ENCODE measurements at regions not wholly inside any gene's neighbourhood (a gene's known extent, or its start where the extent isn't known, plus 50 kb on each side); places are given as distances from the start of the nearest gene placed in this dataset.

GRCh38 chr10:104505521-104506042 lies 135.5 kb upstream of the SORCS3 start:
- FAIRE-seq (no peak), DNase-seq (ENCODE audit: insufficient read length, low spot score) (no peak)
- TF ChIP-seq POLR2AphosphoS5 (IDR thresholded peaks at IDR 0.05; ENCODE audit: low read depth, low read length) = no peak
- no peak for TF ChIP-seq TAF1 (IDR thresholded peaks at IDR 0.05; ENCODE audit: low read depth, low read length)
- TF ChIP-seq POLR2A (IDR thresholded peaks at IDR 0.05; ENCODE audit: low read depth, low read length) = no peak
- TF ChIP-seq POU2F2 (IDR thresholded peaks at IDR 0.05; ENCODE audit: low read depth, low read length) = no peak
- no peak for TF ChIP-seq SPI1 (IDR thresholded peaks at IDR 0.05; ENCODE audit: low read depth, low read length)
- no peak for TF ChIP-seq PAX5 (IDR thresholded peaks at IDR 0.05; ENCODE audit: insufficient read depth, low read length, severe bottlenecking)

GRCh38 chr10:104509981-104510380 lies 131.1 kb upstream of the SORCS3 start:
- no peak for FAIRE-seq
- TF ChIP-seq PAX5 (IDR thresholded peaks at IDR 0.05; ENCODE audit: insufficient read depth, low read length, severe bottlenecking) (no peak), POU2F2 (IDR thresholded peaks at IDR 0.05; ENCODE audit: low read depth, low read length) (no peak), POLR2A (IDR thresholded peaks at IDR 0.05; ENCODE audit: low read depth, low read length) (no peak), SPI1 (IDR thresholded peaks at IDR 0.05; ENCODE audit: low read depth, low read length) (no peak), POLR2AphosphoS5 (IDR thresholded peaks at IDR 0.05; ENCODE audit: low read depth, low read length) (no peak), TAF1 (IDR thresholded peaks at IDR 0.05; ENCODE audit: low read depth, low read length) (no peak)
- DNase-seq (ENCODE audit: insufficient read length, low spot score) = no peak

- DNase-seq (ENCODE audit: insufficient read length, low spot score) (no peak), FAIRE-seq (no peak)
- TF ChIP-seq PAX5 (IDR thresholded peaks at IDR 0.05; ENCODE audit: insufficient read depth, low read length, severe bottlenecking) (no peak), TAF1 (IDR thresholded peaks at IDR 0.05; ENCODE audit: low read depth, low read length) (no peak), POU2F2 (IDR thresholded peaks at IDR 0.05; ENCODE audit: low read depth, low read length) (no peak), POLR2AphosphoS5 (IDR thresholded peaks at IDR 0.05; ENCODE audit: low read depth, low read length) (no peak), POLR2A (IDR thresholded peaks at IDR 0.05; ENCODE audit: low read depth, low read length) (no peak), SPI1 (IDR thresholded peaks at IDR 0.05; ENCODE audit: low read depth, low read length) (no peak)
Observed at GRCh38 chr10:104510644-104511043, 130.4 kb upstream of the SORCS3 start.

- FAIRE-seq (no peak), DNase-seq (ENCODE audit: insufficient read length, low spot score) (no peak)
- TF ChIP-seq SPI1 (IDR thresholded peaks at IDR 0.05; ENCODE audit: low read depth, low read length) = no peak
- no peak for TF ChIP-seq POLR2A (IDR thresholded peaks at IDR 0.05; ENCODE audit: low read depth, low read length)
- no peak for TF ChIP-seq TAF1 (IDR thresholded peaks at IDR 0.05; ENCODE audit: low read depth, low read length)
- no peak for TF ChIP-seq POU2F2 (IDR thresholded peaks at IDR 0.05; ENCODE audit: low read depth, low read length)
- TF ChIP-seq PAX5 (IDR thresholded peaks at IDR 0.05; ENCODE audit: insufficient read depth, low read length, severe bottlenecking) = no peak
- no peak for TF ChIP-seq POLR2AphosphoS5 (IDR thresholded peaks at IDR 0.05; ENCODE audit: low read depth, low read length)
Observed at GRCh38 chr10:104512800-104513199, 128.3 kb upstream of the SORCS3 start.

GRCh38 chr10:104515678-104516199 lies 125.4 kb upstream of the SORCS3 start:
- TF ChIP-seq PAX5 (IDR thresholded peaks at IDR 0.05; ENCODE audit: insufficient read depth, low read length, severe bottlenecking) (no peak), SPI1 (IDR thresholded peaks at IDR 0.05; ENCODE audit: low read depth, low read length) (no peak), TAF1 (IDR thresholded peaks at IDR 0.05; ENCODE audit: low read depth, low read length) (no peak), POU2F2 (IDR thresholded peaks at IDR 0.05; ENCODE audit: low read depth, low read length) (no peak), POLR2AphosphoS5 (IDR thresholded peaks at IDR 0.05; ENCODE audit: low read depth, low read length) (no peak), POLR2A (IDR thresholded peaks at IDR 0.05; ENCODE audit: low read depth, low read length) (no peak)
- DNase-seq (ENCODE audit: insufficient read length, low spot score) (no peak), FAIRE-seq (no peak)

- TF ChIP-seq POLR2A (IDR thresholded peaks at IDR 0.05; ENCODE audit: low read depth, low read length) = no peak
- FAIRE-seq = no peak
- DNase-seq (ENCODE audit: insufficient read length, low spot score) = no peak
Observed at GRCh38 chr10:104516986-104517385, 124.1 kb upstream of the SORCS3 start.

- TF ChIP-seq POU2F2 (IDR thresholded peaks at IDR 0.05; ENCODE audit: low read depth, low read length) = no peak
- TF ChIP-seq TAF1 (IDR thresholded peaks at IDR 0.05; ENCODE audit: low read depth, low read length) = no peak
- DNase-seq (ENCODE audit: insufficient read length, low spot score) = no peak
- no peak for FAIRE-seq
Observed at GRCh38 chr10:104517946-104518345, 123.1 kb upstream of the SORCS3 start.

- TF ChIP-seq POLR2A (IDR thresholded peaks at IDR 0.05; ENCODE audit: low read depth, low read length) = no peak
- no peak for TF ChIP-seq PAX5 (IDR thresholded peaks at IDR 0.05; ENCODE audit: insufficient read depth, low read length, severe bottlenecking)
- TF ChIP-seq TAF1 (IDR thresholded peaks at IDR 0.05; ENCODE audit: low read depth, low read length) = no peak
- TF ChIP-seq SPI1 (IDR thresholded peaks at IDR 0.05; ENCODE audit: low read depth, low read length) = no peak
- no peak for TF ChIP-seq POU2F2 (IDR thresholded peaks at IDR 0.05; ENCODE audit: low read depth, low read length)
- TF ChIP-seq POLR2AphosphoS5 (IDR thresholded peaks at IDR 0.05; ENCODE audit: low read depth, low read length) = no peak
- DNase-seq (ENCODE audit: insufficient read length, low spot score) = no peak
- FAIRE-seq = no peak
Observed at GRCh38 chr10:104518891-104519290, 122.2 kb upstream of the SORCS3 start.

GRCh38 chr10:104520653-104521052 lies 120.4 kb upstream of the SORCS3 start:
- no peak for DNase-seq (ENCODE audit: insufficient read length, low spot score)
- no peak for FAIRE-seq
- TF ChIP-seq POLR2A (IDR thresholded peaks at IDR 0.05; ENCODE audit: low read depth, low read length) = no peak
- no peak for TF ChIP-seq PAX5 (IDR thresholded peaks at IDR 0.05; ENCODE audit: insufficient read depth, low read length, severe bottlenecking)
- TF ChIP-seq POU2F2 (IDR thresholded peaks at IDR 0.05; ENCODE audit: low read depth, low read length) = no peak
- no peak for TF ChIP-seq POLR2AphosphoS5 (IDR thresholded peaks at IDR 0.05; ENCODE audit: low read depth, low read length)
- TF ChIP-seq SPI1 (IDR thresholded peaks at IDR 0.05; ENCODE audit: low read depth, low read length) = no peak
- no peak for TF ChIP-seq TAF1 (IDR thresholded peaks at IDR 0.05; ENCODE audit: low read depth, low read length)

GRCh38 chr10:104521901-104522694 lies 119.0 kb upstream of the SORCS3 start:
- FAIRE-seq (no peak), DNase-seq (ENCODE audit: insufficient read length, low spot score) (no peak)
- TF ChIP-seq POU2F2 (IDR thresholded peaks at IDR 0.05; ENCODE audit: low read depth, low read length) = no peak
- TF ChIP-seq TAF1 (IDR thresholded peaks at IDR 0.05; ENCODE audit: low read depth, low read length) = no peak
- no peak for TF ChIP-seq PAX5 (IDR thresholded peaks at IDR 0.05; ENCODE audit: insufficient read depth, low read length, severe bottlenecking)
- no peak for TF ChIP-seq SPI1 (IDR thresholded peaks at IDR 0.05; ENCODE audit: low read depth, low read length)
- no peak for TF ChIP-seq POLR2AphosphoS5 (IDR thresholded peaks at IDR 0.05; ENCODE audit: low read depth, low read length)
- TF ChIP-seq POLR2A (IDR thresholded peaks at IDR 0.05; ENCODE audit: low read depth, low read length) = no peak
